ENCODE measurements at regions not wholly inside any gene's neighbourhood (a gene's known extent, or its start where the extent isn't known, plus 50 kb on each side); places are given as distances from the start of the nearest gene placed in this dataset.

GRCh38 chr7:153422291-153423209 is 629.6 kb upstream of the DPP6 start:
- no peaks in the 10 kb centered on the region for H3K27me3 ChIP-seq
- TF ChIP-seq POLR2A (IDR thresholded peaks at IDR 0.05) (no peak), POLR2AphosphoS5 (IDR thresholded peaks at IDR 0.05) (no peak), CTCF (IDR thresholded peaks at IDR 0.05) (no peak), EP300 (IDR thresholded peaks at IDR 0.05) (no peak)
- 64% methylated on average over 9 of the region's 9 CpGs for WGBS, 2 donors
- no peak overlapping the region for H3K4me3 ChIP-seq
- H3K36me3 ChIP-seq, result no peaks in the 10 kb centered on the region
- no peaks in the 10 kb centered on the region for H3K4me1 ChIP-seq
- no peaks in the 10 kb centered on the region for H3K9me3 ChIP-seq
- H3K27ac ChIP-seq, result no peak overlapping the region
- DNase-seq, result no peak
- no peak for ATAC-seq (ENCODE audit: low FRiP score in 2 of 2)

- Histone ChIP-seq H3K9me3 (no peaks in the 10 kb centered on the region), H3K36me3 (no peaks in the 10 kb centered on the region), H3K27ac (no peak overlapping the region), H3K4me3 (no peak overlapping the region), H3K27me3 (no peaks in the 10 kb centered on the region), H3K4me1 (no peaks in the 10 kb centered on the region)
- ATAC-seq (ENCODE audit: low FRiP score in 2 of 2) (no peak), DNase-seq (no peak)
- TF ChIP-seq EP300 (IDR thresholded peaks at IDR 0.05), result no peak
- no peak for TF ChIP-seq CTCF (IDR thresholded peaks at IDR 0.05)
- TF ChIP-seq POLR2AphosphoS5 (IDR thresholded peaks at IDR 0.05), result no peak
- no peak for TF ChIP-seq POLR2A (IDR thresholded peaks at IDR 0.05)
- WGBS, 2 donors, result 84 to 88% methylated on average over 2 of the region's 2 CpGs
Measured at GRCh38 chr7:153423210-153423590, 629.0 kb upstream of the DPP6 start.

GRCh38 chr7:153430931-153431330 is 621.3 kb upstream of the DPP6 start:
- ATAC-seq (ENCODE audit: low FRiP score in 2 of 2) (no peak), DNase-seq (no peak)
- WGBS, 2 donors, result 79 to 80% methylated on average over 5 of the region's 5 CpGs
- H3K27ac ChIP-seq, result no peak overlapping the region
- no peaks in the 10 kb centered on the region for H3K9me3 ChIP-seq
- no peaks in the 10 kb centered on the region for H3K27me3 ChIP-seq
- no peaks in the 10 kb centered on the region for H3K4me1 ChIP-seq
- TF ChIP-seq EP300 (IDR thresholded peaks at IDR 0.05), result no peak
- no peak for TF ChIP-seq POLR2AphosphoS5 (IDR thresholded peaks at IDR 0.05)
- no peak for TF ChIP-seq POLR2A (IDR thresholded peaks at IDR 0.05)
- no peak for TF ChIP-seq CTCF (IDR thresholded peaks at IDR 0.05)
- H3K36me3 ChIP-seq, result no peaks in the 10 kb centered on the region
- no peak overlapping the region for H3K4me3 ChIP-seq

GRCh38 chr7:153432063-153432462 is 620.1 kb upstream of the DPP6 start:
- WGBS, 2 donors, result 32 to 40% methylated on average over 8 of the region's 8 CpGs
- TF ChIP-seq CTCF (IDR thresholded peaks at IDR 0.05) (peak in 2 of 6 experiments; percentile 17 to 24), POLR2A (IDR thresholded peaks at IDR 0.05) (no peak), POLR2AphosphoS5 (IDR thresholded peaks at IDR 0.05) (no peak), EP300 (IDR thresholded peaks at IDR 0.05) (no peak)
- no peaks in the 10 kb centered on the region for H3K4me1 ChIP-seq
- DNase-seq (no peak), ATAC-seq (ENCODE audit: low FRiP score in 2 of 2) (no peak)
- H3K9me3 ChIP-seq, result no peaks in the 10 kb centered on the region
- H3K36me3 ChIP-seq, result no peaks in the 10 kb centered on the region
- no peak overlapping the region for H3K27ac ChIP-seq
- no peaks in the 10 kb centered on the region for H3K27me3 ChIP-seq
- no peak overlapping the region for H3K4me3 ChIP-seq

- WGBS, 2 donors, result 90 to 95% methylated on average over 8 of the region's 8 CpGs
- Histone ChIP-seq H3K27ac (no peak overlapping the region), H3K9me3 (no peaks in the 10 kb centered on the region), H3K27me3 (no peaks in the 10 kb centered on the region), H3K4me3 (no peak overlapping the region), H3K4me1 (no peaks in the 10 kb centered on the region), H3K36me3 (no peaks in the 10 kb centered on the region)
- DNase-seq, result no peak
- no peak for ATAC-seq (ENCODE audit: low FRiP score in 2 of 2)
- TF ChIP-seq POLR2A (IDR thresholded peaks at IDR 0.05), result no peak
- no peak for TF ChIP-seq EP300 (IDR thresholded peaks at IDR 0.05)
- TF ChIP-seq POLR2AphosphoS5 (IDR thresholded peaks at IDR 0.05), result no peak
- no peak for TF ChIP-seq CTCF (IDR thresholded peaks at IDR 0.05)
Measured at GRCh38 chr7:153433223-153433622, 619.0 kb upstream of the DPP6 start.
